PFSK-1 (cell line): ENCODE measurements at regions not wholly inside any gene's neighbourhood (a gene's known extent, or its start where the extent isn't known, plus 50 kb on each side); places are given as distances from the start of the nearest gene placed in this dataset.

Experiments used
- FOXP2 ChIP-seq: optimal IDR thresholded peaks from 2 replicates; pipeline ENCODE3; 2011; ENCODE audit warnings: borderline replicate concordance, control low read depth, inconsistent platforms; ENCODE audit not compliant: insufficient read depth; ENCODE audit errors: extremely low read length, extremely low read depth
- POLR2AphosphoS5 ChIP-seq: IDR thresholded peaks from 2 replicates; pipeline ENCODE4 v1.6.1; 2012; ENCODE audit warnings: low read depth, mild to moderate bottlenecking, control low read depth, low read length, moderate library complexity
- SIN3A ChIP-seq: IDR thresholded peaks from 2 replicates; pipeline ENCODE4 v1.6.1; 2012; ENCODE audit warnings: mild to moderate bottlenecking, low read length, moderate library complexity, borderline replicate concordance; ENCODE audit not compliant: insufficient read depth
- TAF1 ChIP-seq: IDR thresholded peaks from 2 replicates; pipeline ENCODE4 v1.6.1; 2012; ENCODE audit warnings: low read length, control low read depth, borderline replicate concordance; ENCODE audit not compliant: insufficient read depth
- TF ChIP-seq, protein P1 (sequence below), 2 experiments: IDR thresholded peaks; 2 replicates each; pipeline versions ENCODE4 v1.6.1 to v1.8.0; 2011 to 2012; ENCODE audit warnings: low read depth in 2 of 2, low read length in 2 of 2, control low read depth in 1 of 2, inconsistent platforms in 1 of 2, mild to moderate bottlenecking in 1 of 2, moderate library complexity in 1 of 2; ENCODE audit not compliant: insufficient read depth in 1 of 2

GRCh38 chr11:25214535-25215176 is 717.8 kb downstream of the LUZP2 start:
- TF ChIP-seq POLR2AphosphoS5 (no peak), SIN3A (no peak), TAF1 (no peak), FOXP2 (no peak)
- TF ChIP-seq, protein P1, sequence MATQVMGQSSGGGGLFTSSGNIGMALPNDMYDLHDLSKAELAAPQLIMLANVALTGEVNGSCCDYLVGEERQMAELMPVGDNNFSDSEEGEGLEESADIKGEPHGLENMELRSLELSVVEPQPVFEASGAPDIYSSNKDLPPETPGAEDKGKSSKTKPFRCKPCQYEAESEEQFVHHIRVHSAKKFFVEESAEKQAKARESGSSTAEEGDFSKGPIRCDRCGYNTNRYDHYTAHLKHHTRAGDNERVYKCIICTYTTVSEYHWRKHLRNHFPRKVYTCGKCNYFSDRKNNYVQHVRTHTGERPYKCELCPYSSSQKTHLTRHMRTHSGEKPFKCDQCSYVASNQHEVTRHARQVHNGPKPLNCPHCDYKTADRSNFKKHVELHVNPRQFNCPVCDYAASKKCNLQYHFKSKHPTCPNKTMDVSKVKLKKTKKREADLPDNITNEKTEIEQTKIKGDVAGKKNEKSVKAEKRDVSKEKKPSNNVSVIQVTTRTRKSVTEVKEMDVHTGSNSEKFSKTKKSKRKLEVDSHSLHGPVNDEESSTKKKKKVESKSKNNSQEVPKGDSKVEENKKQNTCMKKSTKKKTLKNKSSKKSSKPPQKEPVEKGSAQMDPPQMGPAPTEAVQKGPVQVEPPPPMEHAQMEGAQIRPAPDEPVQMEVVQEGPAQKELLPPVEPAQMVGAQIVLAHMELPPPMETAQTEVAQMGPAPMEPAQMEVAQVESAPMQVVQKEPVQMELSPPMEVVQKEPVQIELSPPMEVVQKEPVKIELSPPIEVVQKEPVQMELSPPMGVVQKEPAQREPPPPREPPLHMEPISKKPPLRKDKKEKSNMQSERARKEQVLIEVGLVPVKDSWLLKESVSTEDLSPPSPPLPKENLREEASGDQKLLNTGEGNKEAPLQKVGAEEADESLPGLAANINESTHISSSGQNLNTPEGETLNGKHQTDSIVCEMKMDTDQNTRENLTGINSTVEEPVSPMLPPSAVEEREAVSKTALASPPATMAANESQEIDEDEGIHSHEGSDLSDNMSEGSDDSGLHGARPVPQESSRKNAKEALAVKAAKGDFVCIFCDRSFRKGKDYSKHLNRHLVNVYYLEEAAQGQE (IDR thresholded peaks at IDR 0.05; ENCODE audit: insufficient read depth in 1 of 2, low read depth in 2 of 2, low read length in 2 of 2): no peak
